H1 (cell line): ENCODE measurements at regions not wholly inside any gene's neighbourhood (a gene's known extent, or its start where the extent isn't known, plus 50 kb on each side); places are given as distances from the start of the nearest gene placed in this dataset.

ENCODE experiments used
- CTCF ChIA-PET: fragments of 300-600 bp; sonication (Branson Sonifier 250); formaldehyde crosslinking; loops from one replicate; lab custom pipeline; 2021; ENCODE audit not compliant: partially characterized antibody; lab: Charles Lee
- POLR2A ChIA-PET: fragments of 300-600 bp; sonication (Branson Sonifier 250); formaldehyde crosslinking; loops from one replicate; lab custom pipeline; 2021; ENCODE audit warnings: inconsistent platforms; ENCODE audit not compliant: partially characterized antibody; lab: Charles Lee
- DNase-seq, 2 experiments: peaks; one replicate each; pipeline versions ENCODE4 v3.0.0 to v3.0.0-alpha.2; 2010 to 2022; ENCODE audit warnings: low spot score in 2 of 2, low read depth in 1 of 2, mixed read lengths in 1 of 2
- FAIRE-seq: peaks from 2 replicates; lab custom pipeline; 2011; peaks lifted over from hg19 to GRCh38; lab: Jason Lieb, UNC
- H2AFZ ChIP-seq: 2 replicates; pipeline ENCODE4 v1.8.1; 2012; ENCODE audit warnings: low read length, inconsistent platforms
- H2AK5ac ChIP-seq: 2 replicates; pipeline ENCODE4 v1.6.1; 2013; ENCODE audit warnings: low read depth, low read length
- H2BK120ac ChIP-seq: replicated peaks from 2 replicates; pipeline ENCODE3; 2013; ENCODE audit warnings: low read depth, low read length, inconsistent platforms
- H2BK12ac ChIP-seq: 2 replicates; pipeline ENCODE4 v1.6.1; 2013; ENCODE audit warnings: low read depth, low read length
- H2BK15ac ChIP-seq: 2 replicates; pipeline ENCODE4 v1.6.1; 2013; ENCODE audit warnings: low read length
- H2BK20ac ChIP-seq: 2 replicates; pipeline ENCODE4 v1.6.1; 2013; ENCODE audit warnings: low read length
- H2BK5ac ChIP-seq: 2 replicates; pipeline ENCODE4 v1.6.1; 2013; ENCODE audit warnings: low read depth, low read length
- H3K14ac ChIP-seq: 2 replicates; pipeline ENCODE4 v1.6.1; 2013; ENCODE audit warnings: inconsistent platforms; ENCODE audit not compliant: insufficient read length
- H3K18ac ChIP-seq: 2 replicates; pipeline ENCODE4 v1.6.1; 2013; ENCODE audit warnings: low read length; ENCODE audit errors: extremely low read depth
- H3K23ac ChIP-seq: 2 replicates; pipeline ENCODE4 v1.6.1; 2013; ENCODE audit warnings: inconsistent platforms; ENCODE audit not compliant: insufficient read length
- H3K23me2 ChIP-seq: 2 replicates; pipeline ENCODE4 v1.6.1; 2013; ENCODE audit warnings: low read depth, low read length
- H3K27ac ChIP-seq: 2 replicates; pipeline ENCODE4 v1.6.1; 2011; ENCODE audit warnings: low read depth, low read length, inconsistent platforms
- H3K27me3 ChIP-seq, 4 experiments: replicated peaks in 1 of 4; 1 replicate in 1 of 4; 2 replicates in 3 of 4; pipeline versions ENCODE4 v1.6.1 to v1.8.1; 2011 to 2013; ENCODE audit warnings: low read length in 3 of 4, mild to moderate bottlenecking in 3 of 4, inconsistent platforms in 2 of 4, mixed read lengths in 2 of 4, moderate library complexity in 1 of 4; ENCODE audit not compliant: control insufficient read depth in 3 of 4, insufficient read depth in 3 of 4; ENCODE audit errors: extremely low read depth in 1 of 4
- H3K36me3 ChIP-seq, 4 experiments: 2 replicates each; pipeline versions ENCODE4 v1.6.1 to v1.8.1; 2011 to 2013; ENCODE audit warnings: mild to moderate bottlenecking in 4 of 4, low read length in 3 of 4, moderate library complexity in 2 of 4, control low read depth in 1 of 4, inconsistent platforms in 1 of 4; ENCODE audit not compliant: insufficient read depth in 4 of 4, control insufficient read depth in 2 of 4
- H3K4ac ChIP-seq: replicated peaks from 2 replicates; pipeline ENCODE3; 2013; ENCODE audit warnings: low read length, low read depth, mixed read lengths, inconsistent platforms; ENCODE audit not compliant: insufficient read length
- H3K4me1 ChIP-seq, 4 experiments: replicated peaks in 1 of 4; 1 replicate in 1 of 4; 2 replicates in 3 of 4; pipeline versions ENCODE4 v1.6.1 to v1.8.1; 2011 to 2013; ENCODE audit warnings: low read length in 3 of 4, inconsistent platforms in 2 of 4, mixed read lengths in 1 of 4; ENCODE audit not compliant: insufficient read depth in 4 of 4, control insufficient read depth in 3 of 4
- H3K4me2 ChIP-seq, 2 experiments: 2 replicates each; pipeline versions ENCODE4 v1.6.1 to v1.8.1; 2011 to 2013; ENCODE audit warnings: low read depth in 2 of 2, low read length in 2 of 2, control low read depth in 1 of 2, inconsistent platforms in 1 of 2, mild to moderate bottlenecking in 1 of 2; ENCODE audit not compliant: insufficient read depth in 1 of 2
- H3K4me3 ChIP-seq, 4 experiments: fragments of 200-600, 300-600 bp in 1 of 4; sonication (generic), shearing (Covaris generic), sonication (Bioruptor Twin) in 1 of 4; 2 replicates each; pipeline versions ENCODE4 v1.5.1 to v1.8.1; 2011 to 2016; ENCODE audit warnings: low read length in 4 of 4, low read depth in 3 of 4, control low read depth in 2 of 4, inconsistent platforms in 2 of 4, mild to moderate bottlenecking in 2 of 4, mixed read lengths in 1 of 4, moderate library complexity in 1 of 4; ENCODE audit not compliant: insufficient read depth in 2 of 4; ENCODE audit errors: extremely low read depth in 1 of 4
- H3K56ac ChIP-seq: replicated peaks from 2 replicates; pipeline ENCODE3; 2013; ENCODE audit warnings: low read depth, mild to moderate bottlenecking, mixed read lengths, low read length, inconsistent platforms; ENCODE audit not compliant: insufficient read length
- H3K79me1 ChIP-seq: 2 replicates; pipeline ENCODE4 v1.6.1; 2013; ENCODE audit warnings: low read depth, low read length, control low read depth
- H3K79me2 ChIP-seq, 2 experiments: 2 replicates each; pipeline versions ENCODE4 v1.6.1 to v1.8.1; 2012 to 2013; ENCODE audit warnings: low read length in 2 of 2, mild to moderate bottlenecking in 2 of 2, inconsistent platforms in 1 of 2; ENCODE audit not compliant: insufficient read depth in 2 of 2, control insufficient read depth in 1 of 2
- H3K9ac ChIP-seq, 4 experiments: replicated peaks in 1 of 4; 1 replicate in 1 of 4; 2 replicates in 3 of 4; pipeline versions ENCODE4 v1.6.1 to v1.8.1; 2011 to 2013; ENCODE audit warnings: low read depth in 3 of 4, low read length in 3 of 4, control low read depth in 2 of 4, mild to moderate bottlenecking in 2 of 4, moderate library complexity in 2 of 4, inconsistent platforms in 1 of 4; ENCODE audit errors: extremely low read depth in 1 of 4
- H3K9me3 ChIP-seq, 2 experiments: 2 replicates each; pipeline versions ENCODE4 v1.6.1 to v1.8.1; 2012 to 2013; ENCODE audit warnings: mild to moderate bottlenecking in 2 of 2, moderate library complexity in 2 of 2, control low read depth in 1 of 2, inconsistent platforms in 1 of 2, low read depth in 1 of 2, low read length in 1 of 2, mixed read lengths in 1 of 2; ENCODE audit not compliant: insufficient read depth in 2 of 2
- H4K20me1 ChIP-seq, 2 experiments: replicated peaks in 1 of 2; 2 replicates each; pipeline versions ENCODE3 to v1.8.1; 2011 to 2013; ENCODE audit warnings: inconsistent platforms in 2 of 2, low read length in 2 of 2, mild to moderate bottlenecking in 1 of 2; ENCODE audit not compliant: insufficient read depth in 2 of 2, control insufficient read depth in 1 of 2
- H4K5ac ChIP-seq: 2 replicates; pipeline ENCODE4 v1.6.1; 2013; ENCODE audit warnings: low read length, low read depth, mixed read lengths, inconsistent platforms; ENCODE audit not compliant: insufficient read length
- H4K8ac ChIP-seq: 2 replicates; pipeline ENCODE4 v1.8.0; 2013; ENCODE audit warnings: mild to moderate bottlenecking, moderate library complexity, low read length, inconsistent platforms; ENCODE audit not compliant: insufficient read depth; ENCODE audit errors: extremely low read depth
- H4K91ac ChIP-seq: replicated peaks from 2 replicates; pipeline ENCODE3; 2013; ENCODE audit warnings: low read length, mixed read lengths, inconsistent platforms; ENCODE audit not compliant: insufficient read length
- BRCA1 ChIP-seq: IDR thresholded peaks from 2 replicates; pipeline ENCODE4 v1.6.1; 2012; ENCODE audit warnings: low read depth, low read length, improper control_type of control experiment
- EGR1 ChIP-seq: IDR thresholded peaks from 2 replicates; pipeline ENCODE4 v1.6.1; 2011; ENCODE audit warnings: low read depth, low read length, borderline replicate concordance
- EZH2 ChIP-seq: fragments of 200-600 bp; sonication (generic); IDR thresholded peaks from 2 replicates; pipeline ENCODE4 v1.7.1; 2012; ENCODE audit warnings: low read depth, mild to moderate bottlenecking, moderate library complexity, low read length, inconsistent platforms; ENCODE audit not compliant: severe bottlenecking
- HDAC6 ChIP-seq: IDR thresholded peaks from one replicate; pipeline ENCODE4 v1.7.1; 2012; ENCODE audit warnings: low read depth, mild to moderate bottlenecking, inconsistent platforms, low read length, moderate library complexity
- JUN ChIP-seq: IDR thresholded peaks from 2 replicates; pipeline ENCODE4 v1.6.1; 2011; ENCODE audit warnings: low read depth, mild to moderate bottlenecking, improper control_type of control experiment, low read length
- NANOG ChIP-seq: IDR thresholded peaks from 2 replicates; pipeline ENCODE4 v1.6.1; 2011; ENCODE audit warnings: low read length, low read depth, mild to moderate bottlenecking, inconsistent platforms; ENCODE audit not compliant: insufficient read depth, poor library complexity, severe bottlenecking
- NRF1 ChIP-seq: IDR thresholded peaks from 2 replicates; pipeline ENCODE4 v1.6.1; 2011; ENCODE audit warnings: mild to moderate bottlenecking, low read depth, low read length, improper control_type of control experiment
- POLR2A ChIP-seq, 2 experiments: IDR thresholded peaks; 1 replicate in 1 of 2; 2 replicates in 1 of 2; pipeline ENCODE4 v1.6.1; 2011; ENCODE audit warnings: low read depth in 2 of 2, low read length in 2 of 2, mild to moderate bottlenecking in 2 of 2; ENCODE audit errors: control extremely low read depth in 1 of 2
- POU5F1 ChIP-seq: IDR thresholded peaks from 2 replicates; pipeline ENCODE4 v1.6.1; 2011; ENCODE audit warnings: low read depth, mild to moderate bottlenecking, low read length, moderate library complexity
- SIN3A ChIP-seq, 2 experiments: IDR thresholded peaks in 1 of 2; conservative IDR thresholded peaks in 1 of 2; 2 replicates each; pipeline ENCODE4 v1.6.1; 2011 to 2012; ENCODE audit warnings: low read length in 2 of 2, improper control_type of control experiment in 1 of 2, low read depth in 1 of 2, mild to moderate bottlenecking in 1 of 2
- TBP ChIP-seq: IDR thresholded peaks from 2 replicates; pipeline ENCODE4 v1.6.1; 2011; ENCODE audit warnings: low read depth, low read length, improper control_type of control experiment
- WGBS, 2 experiments: shearing (Covaris generic) in 1 of 2; methylation state at CpG; one replicate each; pipeline versions ENCODE4 v1.1.6 to v1.1.7; 2013 to 2015; ENCODE audit warnings: low lambda C conversion rate in 2 of 2, mixed read lengths in 2 of 2, inconsistent platforms in 1 of 2, low coverage in 1 of 2, missing lambda C conversion rate in 1 of 2; ENCODE audit not compliant: insufficient replicate concordance in 2 of 2, insufficient coverage in 1 of 2, insufficient read length in 1 of 2; ENCODE audit errors: extremely low coverage in 1 of 2, missing lambda C conversion rate in 1 of 2; 5-methylcytosine and 5-hydroxymethylcytosine counted together
- TF ChIP-seq, protein P1 (sequence below): IDR thresholded peaks from 2 replicates; pipeline ENCODE4 v1.6.1; 2012; ENCODE audit warnings: low read length, inconsistent platforms
- TF ChIP-seq, protein P2 (sequence below): IDR thresholded peaks from 2 replicates; pipeline ENCODE4 v1.6.1; 2012; ENCODE audit warnings: inconsistent platforms

DNA sequence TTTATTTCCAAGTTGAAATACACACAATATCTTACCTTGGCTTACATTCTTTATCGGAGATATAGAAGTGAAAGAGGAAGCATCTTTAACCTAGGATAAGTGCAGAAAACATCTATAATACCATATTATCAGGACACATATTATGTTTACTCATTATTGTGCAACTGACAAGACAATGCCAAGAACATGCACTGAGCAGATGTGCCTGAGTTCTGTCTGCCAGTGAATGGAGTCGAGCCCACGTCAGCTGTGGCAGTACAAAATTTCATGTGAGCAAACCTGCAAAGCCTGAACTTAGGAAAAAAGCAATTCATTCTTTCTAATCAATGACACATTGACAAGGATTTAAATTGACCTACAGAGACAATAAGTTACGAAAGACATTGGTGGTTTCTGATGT lies 154.4 kb downstream of the AXIN2 start:
- Histone ChIP-seq H4K8ac (no peak overlapping the region), H2BK15ac (no peak overlapping the region), H2BK5ac (no peak overlapping the region), H4K91ac (no peak overlapping the region), H3K79me1 (no peaks in the 10 kb centered on the region), H2BK20ac (no peak overlapping the region), H3K27me3 (no peaks in the 10 kb centered on the region), H3K9ac (no peak overlapping the region), H3K4ac (no peak overlapping the region), H4K20me1 (no peaks in the 10 kb centered on the region), H2BK120ac (no peak overlapping the region), H2AK5ac (no peak overlapping the region), H3K4me3 (no peak overlapping the region), H2AFZ (no peak overlapping the region), H3K9me3 (no peaks in the 10 kb centered on the region), H3K4me2 (no peak overlapping the region), H3K36me3 (no peaks in the 10 kb centered on the region), H2BK12ac (no peak overlapping the region), H3K14ac (no peak overlapping the region), H3K79me2 (no peaks in the 10 kb centered on the region), H3K23me2 (no peaks in the 10 kb centered on the region), H3K23ac (no peak overlapping the region), H4K5ac (no peak overlapping the region), H3K18ac (no peak overlapping the region), H3K4me1 (peaks cover 0 to 4% (median 1%) of the 10 kb centered on the region in 4 experiments; a peak in 2 of 7 replicates), H3K56ac (no peak overlapping the region), H3K27ac (no peak overlapping the region)
- FAIRE-seq (no peak), DNase-seq (no peak)
- WGBS, 2 experiments = 94% methylated on average over 4 of the region's 4 CpGs; no CpG with 5 or more reads in 1 of the 2 experiments
- ChIA-PET CTCF (interaction anchor here (0.6 kb wide), 1 partner anchor 11 kb away, joined by 3 read pairs; no protein-coding TSS in a partner anchor), POLR2A (no interaction called here)
- TF ChIP-seq HDAC6 (no peak), BRCA1 (no peak), JUN (no peak), TBP (no peak), NRF1 (no peak), NANOG (no peak), EGR1 (no peak), SIN3A (conservative IDR thresholded peaks at IDR 0.05 in 1 of 2, IDR thresholded peaks at IDR 0.05 in 1 of 2; ENCODE audit: low read depth in 1 of 2, low read length in 2 of 2) (no peak), EZH2 (no peak), POLR2A (IDR thresholded peaks at IDR 0.05; ENCODE audit: control extremely low read depth in 1 of 2, low read depth in 2 of 2, low read length in 2 of 2) (no peak), POU5F1 (no peak)
- TF ChIP-seq, protein P1, sequence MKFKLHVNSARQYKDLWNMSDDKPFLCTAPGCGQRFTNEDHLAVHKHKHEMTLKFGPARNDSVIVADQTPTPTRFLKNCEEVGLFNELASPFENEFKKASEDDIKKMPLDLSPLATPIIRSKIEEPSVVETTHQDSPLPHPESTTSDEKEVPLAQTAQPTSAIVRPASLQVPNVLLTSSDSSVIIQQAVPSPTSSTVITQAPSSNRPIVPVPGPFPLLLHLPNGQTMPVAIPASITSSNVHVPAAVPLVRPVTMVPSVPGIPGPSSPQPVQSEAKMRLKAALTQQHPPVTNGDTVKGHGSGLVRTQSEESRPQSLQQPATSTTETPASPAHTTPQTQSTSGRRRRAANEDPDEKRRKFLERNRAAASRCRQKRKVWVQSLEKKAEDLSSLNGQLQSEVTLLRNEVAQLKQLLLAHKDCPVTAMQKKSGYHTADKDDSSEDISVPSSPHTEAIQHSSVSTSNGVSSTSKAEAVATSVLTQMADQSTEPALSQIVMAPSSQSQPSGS = no peak
- TF ChIP-seq, protein P2, sequence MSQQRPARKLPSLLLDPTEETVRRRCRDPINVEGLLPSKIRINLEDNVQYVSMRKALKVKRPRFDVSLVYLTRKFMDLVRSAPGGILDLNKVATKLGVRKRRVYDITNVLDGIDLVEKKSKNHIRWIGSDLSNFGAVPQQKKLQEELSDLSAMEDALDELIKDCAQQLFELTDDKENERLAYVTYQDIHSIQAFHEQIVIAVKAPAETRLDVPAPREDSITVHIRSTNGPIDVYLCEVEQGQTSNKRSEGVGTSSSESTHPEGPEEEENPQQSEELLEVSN = no peak
